Left lung (tissue), 4 donors: ENCODE measurements at regions not wholly inside any gene's neighbourhood (a gene's known extent, or its start where the extent isn't known, plus 50 kb on each side); places are given as distances from the start of the nearest gene placed in this dataset.
A peak's percentile ranks its signal among the peaks of the same experiment; 100 is the strongest.

Experiments used
- ATAC-seq: fragments of 200-7000 bp; cut with Tn5 transposase; one replicate; pipeline ENCODE4 v1.9.1; 2020; ENCODE audit warnings: moderate library complexity
- DNase-seq, 4 donors: peaks; one replicate each; pipeline ENCODE4 v3.0.0-alpha.2; 2013 to 2020
- H3K27ac ChIP-seq, 2 donors: fragments of 200-600 bp; sonication (generic) in 1 of 2; one replicate each; pipeline versions ENCODE4 v1.5.0 to v1.8.0; 2020 to 2021
- H3K27me3 ChIP-seq, 2 donors: fragments of 200-600 bp; sonication (generic) in 1 of 2; one replicate each; pipeline versions ENCODE4 v1.5.0 to v1.8.0; 2020 to 2021
- H3K36me3 ChIP-seq, 2 donors: fragments of 200-600 bp; sonication (generic) in 1 of 2; one replicate each; pipeline versions ENCODE4 v1.5.0 to v1.8.0; 2020 to 2021
- H3K4me1 ChIP-seq, 2 donors: fragments of 200-600 bp; one replicate each; pipeline ENCODE4 v1.8.0; 2021
- H3K4me3 ChIP-seq, 2 donors: fragments of 200-600 bp; sonication (generic) in 1 of 2; one replicate each; pipeline versions ENCODE4 v1.5.0 to v1.8.0; 2020 to 2021; ENCODE audit warnings: mild to moderate bottlenecking in 1 of 2
- H3K9me3 ChIP-seq, 2 donors: fragments of 200-600 bp; sonication (generic) in 1 of 2; one replicate each; pipeline versions ENCODE4 v1.5.0 to v1.8.0; 2020 to 2021
- CTCF ChIP-seq, 2 donors: fragments of 200-600 bp; sonication (generic) in 1 of 2; IDR thresholded peaks; one replicate each; pipeline versions ENCODE4 v1.5.0 to v1.8.0; 2021; ENCODE audit warnings: antibody characterized with exemption in 2 of 2
- intact Hi-C, 2 donors: fragments of 100-400 bp; cut with DNase I; formaldehyde crosslinking; loops; one replicate each; pipeline versions ENCODE4 v1.11.2 to v1.14.2; 2022
- donor health status: DM: no; HTN: yes; CAD: no.
- donor health status: DM: no; HTN: no; CAD: no.

GRCh38 chr21:16976193-16976592 is 536.6 kb upstream of the CXADR start:
- Histone ChIP-seq H3K27ac (no peak overlapping the region), H3K9me3 (no peaks in the 10 kb centered on the region), H3K4me1 (no peaks in the 10 kb centered on the region), H3K36me3 (no peaks in the 10 kb centered on the region), H3K4me3 (no peak overlapping the region), H3K27me3 (no peaks in the 10 kb centered on the region)
- peak in 1 of 4 donors; percentile 10 for DNase-seq
- intact Hi-C loops: no loop called here
- ATAC-seq: no peak
- TF ChIP-seq CTCF (IDR thresholded peaks at IDR 0.05): no peak

- intact Hi-C loops: no loop called here
- Histone ChIP-seq H3K27me3 (no peaks in the 10 kb centered on the region), H3K4me3 (no peak overlapping the region), H3K9me3 (no peaks in the 10 kb centered on the region), H3K27ac (no peak overlapping the region), H3K36me3 (no peaks in the 10 kb centered on the region), H3K4me1 (no peaks in the 10 kb centered on the region)
- TF ChIP-seq CTCF (IDR thresholded peaks at IDR 0.05): no peak
- peak in 1 of 4 donors; percentile 18 for DNase-seq
- ATAC-seq: no peak
Measured at GRCh38 chr21:16978309-16978895, 534.4 kb upstream of the CXADR start.

- intact Hi-C loops: no loop called here
- no peaks in the 10 kb centered on the region for H3K4me1 ChIP-seq
- no peaks in the 10 kb centered on the region for H3K27me3 ChIP-seq
- H3K4me3 ChIP-seq: no peak overlapping the region
- TF ChIP-seq CTCF (IDR thresholded peaks at IDR 0.05): no peak
- no peak for DNase-seq
- no peak for ATAC-seq
- H3K9me3 ChIP-seq: no peaks in the 10 kb centered on the region
- H3K36me3 ChIP-seq: no peaks in the 10 kb centered on the region
- H3K27ac ChIP-seq: no peak overlapping the region
Measured at GRCh38 chr21:16979574-16979973, 533.3 kb upstream of the CXADR start.

DNA sequence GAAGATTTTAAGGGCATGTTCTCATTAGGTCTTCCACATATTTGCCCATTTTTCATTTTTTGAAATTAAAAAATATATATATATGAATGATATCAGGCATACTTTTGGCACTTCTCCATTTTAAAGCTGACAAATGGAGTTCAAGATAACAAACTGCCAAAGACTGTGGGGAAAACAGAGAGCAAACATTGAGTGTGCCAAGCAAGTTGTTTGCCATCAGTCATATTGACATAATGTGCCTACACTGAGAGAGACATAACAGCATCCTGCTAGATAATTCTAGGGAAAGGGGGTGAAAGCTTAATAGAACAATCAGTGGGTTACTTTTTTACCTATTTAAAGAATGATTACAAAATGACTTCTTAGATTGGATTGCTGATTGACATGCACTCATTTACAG is 529.4 kb upstream of the CXADR start:
- intact Hi-C loops: no loop called here
- no peak for ATAC-seq
- Histone ChIP-seq H3K4me1 (no peaks in the 10 kb centered on the region), H3K9me3 (no peaks in the 10 kb centered on the region), H3K27ac (no peak overlapping the region), H3K36me3 (no peaks in the 10 kb centered on the region), H3K4me3 (no peak overlapping the region), H3K27me3 (no peaks in the 10 kb centered on the region)
- DNase-seq: no peak
- no peak for TF ChIP-seq CTCF (IDR thresholded peaks at IDR 0.05)

- DNase-seq: no peak
- Histone ChIP-seq H3K4me1 (no peaks in the 10 kb centered on the region), H3K4me3 (no peak overlapping the region), H3K36me3 (no peaks in the 10 kb centered on the region), H3K9me3 (no peaks in the 10 kb centered on the region), H3K27me3 (no peaks in the 10 kb centered on the region), H3K27ac (no peak overlapping the region)
- intact Hi-C loops: no loop called here
- no peak for ATAC-seq
- no peak for TF ChIP-seq CTCF (IDR thresholded peaks at IDR 0.05)
Measured at GRCh38 chr21:16992448-16992847, 520.4 kb upstream of the CXADR start.
